IMR-90 (cell line): ENCODE measurements at regions not wholly inside any gene's neighbourhood (a gene's known extent, or its start where the extent isn't known, plus 50 kb on each side); places are given as distances from the start of the nearest gene placed in this dataset.

Experiments
- ATAC-seq: fragments of 200-7000 bp; cut with Tn5 transposase; 2 replicates; pipeline ENCODE4 v1.9.1; 2020; ENCODE audit warnings: low read depth, mild to moderate bottlenecking, moderate library complexity
- BruUV-seq: library from RNA; stranded (reverse); fragments of 400-500 nt; replicated peaks from 2 replicates; lab custom pipeline; 2021; lab: Mats Ljungman, UMichigan
- CTCF ChIA-PET: fragments of 300-600 bp; formaldehyde crosslinking; extraction: SDS; loops from one replicate; lab custom pipeline; 2021; ENCODE audit warnings: antibody characterized with exemption; lab: Yijun Ruan, JAX
- POLR2A ChIA-PET: fragments of 300-600 bp; sonication (Branson Sonifier 250); formaldehyde crosslinking; loops from one replicate; lab custom pipeline; 2022; ENCODE audit warnings: antibody characterized with exemption; ENCODE audit not compliant: unreplicated experiment; lab: Charles Lee
- DNase-seq: peaks from one replicate; pipeline ENCODE4 v3.0.0; 2013
- H2AFZ ChIP-seq: replicated peaks from 2 replicates; pipeline ENCODE3; 2013; ENCODE audit warnings: low read length, mild to moderate bottlenecking; ENCODE audit not compliant: poor library complexity
- H2AK5ac ChIP-seq: 2 replicates; pipeline ENCODE4 v1.6.1; 2013; ENCODE audit warnings: low read depth, low read length, inconsistent platforms
- H2AK9ac ChIP-seq: replicated peaks from 2 replicates; pipeline ENCODE3; 2013; ENCODE audit warnings: mild to moderate bottlenecking, low read depth, low read length, moderate library complexity; ENCODE audit not compliant: poor library complexity
- H2BK120ac ChIP-seq: 2 replicates; pipeline ENCODE4 v1.6.1; 2013; ENCODE audit warnings: low read depth, low read length, inconsistent platforms
- H2BK15ac ChIP-seq: 3 replicates; pipeline ENCODE4 v1.6.1; 2013; ENCODE audit warnings: low read depth, low read length, inconsistent platforms
- H2BK20ac ChIP-seq: 2 replicates; pipeline ENCODE4 v1.6.1; 2013; ENCODE audit warnings: low read depth, mild to moderate bottlenecking, inconsistent platforms, low read length, moderate library complexity
- H2BK5ac ChIP-seq: 2 replicates; pipeline ENCODE4 v1.6.1; 2013; ENCODE audit warnings: mild to moderate bottlenecking, low read depth, low read length, inconsistent platforms; ENCODE audit not compliant: poor library complexity, severe bottlenecking
- H3K14ac ChIP-seq: replicated peaks from 2 replicates; pipeline ENCODE4 v1.6.1; 2013; ENCODE audit warnings: low read depth, low read length, inconsistent platforms
- H3K18ac ChIP-seq: 2 replicates; pipeline ENCODE4 v1.6.1; 2013; ENCODE audit warnings: low read depth, low read length, control low read depth
- H3K23ac ChIP-seq: 2 replicates; pipeline ENCODE4 v1.6.1; 2013; ENCODE audit warnings: low read depth, low read length, inconsistent platforms
- H3K27ac ChIP-seq: 2 replicates; pipeline ENCODE4 v1.5.1; 2013; ENCODE audit warnings: mild to moderate bottlenecking, control low read depth, low read length; ENCODE audit not compliant: insufficient read depth
- H3K27me3 ChIP-seq: 2 replicates; pipeline ENCODE4 v1.6.1; 2013; ENCODE audit warnings: low read length; ENCODE audit not compliant: control insufficient read depth, insufficient read depth
- H3K36me3 ChIP-seq: 2 replicates; pipeline ENCODE4 v1.6.1; 2013; ENCODE audit warnings: low read length, mixed read lengths; ENCODE audit not compliant: control insufficient read depth, insufficient read depth
- H3K4ac ChIP-seq: 2 replicates; pipeline ENCODE4 v1.6.1; 2013; ENCODE audit warnings: low read depth, low read length, inconsistent platforms
- H3K4me1 ChIP-seq: 2 replicates; pipeline ENCODE4 v1.6.1; 2013; ENCODE audit warnings: low read length, mixed read lengths; ENCODE audit not compliant: control insufficient read depth, insufficient read depth
- H3K4me2 ChIP-seq: 2 replicates; pipeline ENCODE4 v1.6.1; 2013; ENCODE audit warnings: low read depth, mild to moderate bottlenecking, control low read depth, low read length, moderate library complexity
- H3K4me3 ChIP-seq: 2 replicates; pipeline ENCODE4 v1.5.1; 2013; ENCODE audit warnings: low read depth, mild to moderate bottlenecking, control low read depth, low read length, moderate library complexity; ENCODE audit not compliant: insufficient read depth
- H3K56ac ChIP-seq: 2 replicates; pipeline ENCODE4 v1.6.1; 2013; ENCODE audit warnings: low read length, inconsistent platforms; ENCODE audit not compliant: insufficient read depth; ENCODE audit errors: extremely low read depth
- H3K79me1 ChIP-seq, 2 experiments: 2 replicates each; pipeline ENCODE4 v1.6.1; 2013; ENCODE audit warnings: low read length in 2 of 2, inconsistent platforms in 1 of 2, low read depth in 1 of 2
- H3K9ac ChIP-seq: 2 replicates; pipeline ENCODE4 v1.6.1; 2013; ENCODE audit warnings: low read depth, low read length, control low read depth
- H3K9me1 ChIP-seq: 2 replicates; pipeline ENCODE4 v1.6.1; 2013; ENCODE audit warnings: low read length, inconsistent platforms; ENCODE audit not compliant: insufficient read depth
- H3K9me3 ChIP-seq: 2 replicates; pipeline ENCODE4 v1.6.1; 2013; ENCODE audit warnings: low read length; ENCODE audit not compliant: control insufficient read depth, insufficient read depth
- H4K20me1 ChIP-seq: 2 replicates; pipeline ENCODE4 v1.6.1; 2013; ENCODE audit warnings: low read length, inconsistent platforms; ENCODE audit not compliant: insufficient read depth
- H4K5ac ChIP-seq: 2 replicates; pipeline ENCODE4 v1.6.1; 2013; ENCODE audit warnings: mild to moderate bottlenecking, low read depth, low read length, control low read depth
- H4K8ac ChIP-seq, 2 experiments: 2 replicates each; pipeline ENCODE4 v1.6.1; 2013; ENCODE audit warnings: low read depth in 2 of 2, low read length in 2 of 2, control low read depth in 1 of 2, inconsistent platforms in 1 of 2
- H4K91ac ChIP-seq: 2 replicates; pipeline ENCODE4 v1.6.1; 2013; ENCODE audit warnings: low read depth, low read length, inconsistent platforms; ENCODE audit not compliant: insufficient read depth
- BHLHE40 ChIP-seq: fragments of 150-350 bp; IDR thresholded peaks from 2 replicates; pipeline ENCODE4 v1.6.1; 2016; ENCODE audit warnings: mild to moderate bottlenecking, low read depth, low read length
- CEBPB ChIP-seq: IDR thresholded peaks from 2 replicates; pipeline ENCODE4 v1.6.1; 2012; ENCODE audit warnings: low read depth, low read length, improper control_type of control experiment
- CHD1 ChIP-seq: IDR thresholded peaks from 2 replicates; pipeline ENCODE4 v1.6.1; 2012; ENCODE audit warnings: low read depth, low read length, improper control_type of control experiment
- FOS ChIP-seq: fragments of 150-350 bp; IDR thresholded peaks from 2 replicates; pipeline ENCODE4 v1.6.1; 2016; ENCODE audit warnings: low read depth, low read length
- MAFK ChIP-seq: IDR thresholded peaks from 2 replicates; pipeline ENCODE4 v1.6.1; 2012; ENCODE audit warnings: low read depth, low read length, improper control_type of control experiment
- MAZ ChIP-seq: IDR thresholded peaks from 2 replicates; pipeline ENCODE4 v1.6.1; 2012; ENCODE audit warnings: low read depth, mild to moderate bottlenecking, low read length, improper control_type of control experiment, moderate library complexity, borderline replicate concordance
- MXI1 ChIP-seq: IDR thresholded peaks from 2 replicates; pipeline ENCODE4 v1.6.1; 2012; ENCODE audit warnings: low read depth, mild to moderate bottlenecking, low read length, moderate library complexity, borderline replicate concordance
- NFE2L2 ChIP-seq: fragments of 150-350 bp; IDR thresholded peaks from 2 replicates; pipeline ENCODE4 v1.6.1; 2016; ENCODE audit warnings: low read depth, mild to moderate bottlenecking, low read length
- POLR2A ChIP-seq: IDR thresholded peaks from 2 replicates; pipeline ENCODE4 v1.6.1; 2012; ENCODE audit warnings: mild to moderate bottlenecking, low read depth, low read length
- RAD21 ChIP-seq: IDR thresholded peaks from 2 replicates; pipeline ENCODE4 v1.6.1; 2012; ENCODE audit warnings: low read length, improper control_type of control experiment
- RCOR1 ChIP-seq: IDR thresholded peaks from 2 replicates; pipeline ENCODE4 v1.6.1; 2012; ENCODE audit warnings: mild to moderate bottlenecking, low read length, improper control_type of control experiment; ENCODE audit not compliant: insufficient replicate concordance
- RFX5 ChIP-seq: IDR thresholded peaks from 2 replicates; pipeline ENCODE4 v1.8.0; 2012; ENCODE audit warnings: low read depth, mild to moderate bottlenecking, low read length, moderate library complexity
- SMC3 ChIP-seq: fragments of 150-350 bp; IDR thresholded peaks from 2 replicates; pipeline ENCODE4 v1.6.1; 2016; ENCODE audit warnings: low read depth, mild to moderate bottlenecking, antibody characterized with exemption, low read length, moderate library complexity
- WGBS, 2 experiments: methylation state at CpG; one replicate each; pipeline versions ENCODE4 v1.1.5 to v1.1.7; 2013; ENCODE audit warnings: missing lambda C conversion rate in 2 of 2; ENCODE audit not compliant: insufficient read length in 1 of 2; ENCODE audit errors: extremely low coverage in 2 of 2; 5-methylcytosine and 5-hydroxymethylcytosine counted together
- dilution Hi-C: fragments of 300-500 bp; cut with HindIII; formaldehyde crosslinking; loops from one replicate; pipeline ENCODE4 v1.14.3; 2018; ENCODE audit warnings: low sequenced_read_pairs; ENCODE audit not compliant: unreplicated experiment
- in situ Hi-C: fragments of 300-500 bp; cut with MboI; formaldehyde crosslinking; loops from 3 replicates; pipeline ENCODE4 v1.14.3; 2019; ENCODE audit warnings: low sequenced_read_pairs, inconsistent platforms, mixed read lengths
- intact Hi-C: fragments of 100-400 bp; cut with micrococcal nuclease; formaldehyde crosslinking; loops from 2 replicates; pipeline ENCODE4 v1.10.0; 2022
- TF ChIP-seq, protein P1 (sequence below): conservative IDR thresholded peaks from 2 replicates; pipeline ENCODE4 v1.5.1; 2012; ENCODE audit warnings: mild to moderate bottlenecking, low read depth, low read length, improper control_type of control experiment
- TF ChIP-seq, protein P2 (sequence below): fragments of 150-350 bp; IDR thresholded peaks from 2 replicates; pipeline ENCODE4 v1.6.1; 2016; ENCODE audit warnings: low read depth, mild to moderate bottlenecking, low read length, moderate library complexity, borderline replicate concordance
- TF ChIP-seq, protein P3 (sequence below): fragments of 150-350 bp; IDR thresholded peaks from 2 replicates; pipeline ENCODE4 v1.6.1; 2017; ENCODE audit warnings: mild to moderate bottlenecking, antibody characterized with exemption, low read length, low read depth

DNA sequence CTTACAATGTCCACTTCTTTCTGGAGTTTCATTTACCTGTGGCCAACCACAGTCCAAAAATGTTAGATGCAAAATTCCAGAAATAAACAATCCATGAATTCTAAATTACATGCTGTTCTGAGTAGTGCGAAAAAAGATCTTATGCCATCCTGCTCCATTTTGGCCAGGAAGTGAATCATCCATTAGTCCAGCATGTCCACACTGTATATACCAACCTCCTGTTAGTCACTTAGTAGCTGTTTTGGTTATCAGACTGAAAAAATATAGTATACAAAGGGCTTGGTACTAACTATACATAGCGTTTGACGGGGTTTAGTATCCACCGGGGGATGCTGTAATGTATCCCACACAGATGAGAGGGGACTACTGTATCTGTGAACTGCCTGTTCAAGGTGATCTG is 618.0 kb upstream of the ARGLU1 start:
- H4K91ac ChIP-seq = no peak overlapping the region
- ChIA-PET POLR2A (interaction anchor here (1.0 kb wide), 1 partner anchor 173 kb away, joined by 3 read pairs; no protein-coding TSS in a partner anchor), CTCF (no interaction called here)
- in situ Hi-C loops (no loop called here), dilution Hi-C loops (no loop called here), intact Hi-C loops (no loop called here)
- no peaks in the 10 kb centered on the region; the same call in 1 of the 2 replicates for H3K4me1 ChIP-seq
- H3K4me2 ChIP-seq = peak overlapping the region; percentile 72; the same call in 1 of the 2 replicates
- H3K9me1 ChIP-seq = no peaks in the 10 kb centered on the region; the same call in 1 of the 2 replicates
- ATAC-seq = peak; percentile 96
- no peak overlapping the region for H3K23ac ChIP-seq
- no peaks in the 10 kb centered on the region for H3K36me3 ChIP-seq
- WGBS, 2 experiments = no CpG with 5 or more reads among the region's 4 CpGs
- DNase-seq = peak; percentile 84
- no peak overlapping the region for H2AK5ac ChIP-seq
- H4K5ac ChIP-seq = no peak overlapping the region; the same call in 1 of the 2 replicates
- H2BK20ac ChIP-seq = no peak overlapping the region
- H3K27ac ChIP-seq = no peak overlapping the region
- H2AK9ac ChIP-seq = no peak overlapping the region
- peak overlapping the region in 1 of 2 experiments; percentile 76; a peak in 1 of 4 replicates for H4K8ac ChIP-seq
- H3K9ac ChIP-seq = no peak overlapping the region
- peak overlapping the region; percentile 46 for H2BK5ac ChIP-seq
- H4K20me1 ChIP-seq = no peaks in the 10 kb centered on the region
- TF ChIP-seq, protein P1, sequence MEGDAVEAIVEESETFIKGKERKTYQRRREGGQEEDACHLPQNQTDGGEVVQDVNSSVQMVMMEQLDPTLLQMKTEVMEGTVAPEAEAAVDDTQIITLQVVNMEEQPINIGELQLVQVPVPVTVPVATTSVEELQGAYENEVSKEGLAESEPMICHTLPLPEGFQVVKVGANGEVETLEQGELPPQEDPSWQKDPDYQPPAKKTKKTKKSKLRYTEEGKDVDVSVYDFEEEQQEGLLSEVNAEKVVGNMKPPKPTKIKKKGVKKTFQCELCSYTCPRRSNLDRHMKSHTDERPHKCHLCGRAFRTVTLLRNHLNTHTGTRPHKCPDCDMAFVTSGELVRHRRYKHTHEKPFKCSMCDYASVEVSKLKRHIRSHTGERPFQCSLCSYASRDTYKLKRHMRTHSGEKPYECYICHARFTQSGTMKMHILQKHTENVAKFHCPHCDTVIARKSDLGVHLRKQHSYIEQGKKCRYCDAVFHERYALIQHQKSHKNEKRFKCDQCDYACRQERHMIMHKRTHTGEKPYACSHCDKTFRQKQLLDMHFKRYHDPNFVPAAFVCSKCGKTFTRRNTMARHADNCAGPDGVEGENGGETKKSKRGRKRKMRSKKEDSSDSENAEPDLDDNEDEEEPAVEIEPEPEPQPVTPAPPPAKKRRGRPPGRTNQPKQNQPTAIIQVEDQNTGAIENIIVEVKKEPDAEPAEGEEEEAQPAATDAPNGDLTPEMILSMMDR = no peak
- TF ChIP-seq BHLHE40 (no peak), CEBPB (peak; percentile 35; the same call in 1 of the 2 replicates), MXI1 (no peak), NFE2L2 (no peak), RFX5 (no peak), RCOR1 (no peak), MAFK (no peak), SMC3 (no peak), MAZ (no peak), POLR2A (no peak), FOS (peak; percentile 70), CHD1 (no peak), RAD21 (no peak)
- TF ChIP-seq, protein P2, sequence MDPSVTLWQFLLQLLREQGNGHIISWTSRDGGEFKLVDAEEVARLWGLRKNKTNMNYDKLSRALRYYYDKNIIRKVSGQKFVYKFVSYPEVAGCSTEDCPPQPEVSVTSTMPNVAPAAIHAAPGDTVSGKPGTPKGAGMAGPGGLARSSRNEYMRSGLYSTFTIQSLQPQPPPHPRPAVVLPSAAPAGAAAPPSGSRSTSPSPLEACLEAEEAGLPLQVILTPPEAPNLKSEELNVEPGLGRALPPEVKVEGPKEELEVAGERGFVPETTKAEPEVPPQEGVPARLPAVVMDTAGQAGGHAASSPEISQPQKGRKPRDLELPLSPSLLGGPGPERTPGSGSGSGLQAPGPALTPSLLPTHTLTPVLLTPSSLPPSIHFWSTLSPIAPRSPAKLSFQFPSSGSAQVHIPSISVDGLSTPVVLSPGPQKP = no peak
- TF ChIP-seq, protein P3, sequence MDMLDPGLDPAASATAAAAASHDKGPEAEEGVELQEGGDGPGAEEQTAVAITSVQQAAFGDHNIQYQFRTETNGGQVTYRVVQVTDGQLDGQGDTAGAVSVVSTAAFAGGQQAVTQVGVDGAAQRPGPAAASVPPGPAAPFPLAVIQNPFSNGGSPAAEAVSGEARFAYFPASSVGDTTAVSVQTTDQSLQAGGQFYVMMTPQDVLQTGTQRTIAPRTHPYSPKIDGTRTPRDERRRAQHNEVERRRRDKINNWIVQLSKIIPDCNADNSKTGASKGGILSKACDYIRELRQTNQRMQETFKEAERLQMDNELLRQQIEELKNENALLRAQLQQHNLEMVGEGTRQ = no peak
- BruUV-seq = no TSS peak
- H3K4me3 ChIP-seq = no peak overlapping the region
- no peak overlapping the region; the same call in 2 of the 3 replicates for H2BK15ac ChIP-seq
- H3K56ac ChIP-seq = no peak overlapping the region
- peak overlapping the region; percentile 28; the same call in 1 of the 2 replicates for H3K4ac ChIP-seq
- no peaks in the 10 kb centered on the region for H3K9me3 ChIP-seq
- no peak overlapping the region for H3K14ac ChIP-seq
- H2AFZ ChIP-seq = no peak overlapping the region
- H3K27me3 ChIP-seq = no peaks in the 10 kb centered on the region
- peaks cover 6 to 8% of the 10 kb centered on the region in 2 experiments; a peak in 3 of 4 replicates for H3K79me1 ChIP-seq
- H2BK120ac ChIP-seq = peak overlapping the region; percentile 24; the same call in 1 of the 2 replicates
- no peak overlapping the region; the same call in 1 of the 2 replicates for H3K18ac ChIP-seq
